ENCODE measurements at regions not wholly inside any gene's neighbourhood (a gene's known extent, or its start where the extent isn't known, plus 50 kb on each side); places are given as distances from the start of the nearest gene placed in this dataset.

- H3K4me2 ChIP-seq (ENCODE audit: insufficient read depth, low read length) = no peak overlapping the region
- DNase-seq = no peak
- H2AFZ ChIP-seq (ENCODE audit: low read depth, low read length) = no peak overlapping the region
- no peak for ATAC-seq (ENCODE audit: insufficient read depth, low read depth)
- no peaks in the 10 kb centered on the region for H4K20me1 ChIP-seq (ENCODE audit: insufficient read depth, low read length)
- no peak overlapping the region for H3K9ac ChIP-seq (ENCODE audit: low read depth, low read length)
- H3K36me3 ChIP-seq (ENCODE audit: insufficient read depth, low read length) = no peaks in the 10 kb centered on the region
- H3K27ac ChIP-seq (ENCODE audit: low read length) = no peak overlapping the region
- no peaks in the 10 kb centered on the region for H3K9me3 ChIP-seq (ENCODE audit: insufficient read depth, low read length, severe bottlenecking)
- H3K79me2 ChIP-seq (ENCODE audit: insufficient read depth, low read length) = no peaks in the 10 kb centered on the region
- TF ChIP-seq EZH2 (IDR thresholded peaks at IDR 0.05; ENCODE audit: borderline replicate concordance, low read depth, low read length, severe bottlenecking) (no peak), CTCF (IDR thresholded peaks at IDR 0.05; ENCODE audit: borderline replicate concordance, extremely low read depth, low read length, poor library complexity, severe bottlenecking) (no peak)
- H3K4me1 ChIP-seq (ENCODE audit: insufficient read depth, low read length) = no peaks in the 10 kb centered on the region
- no peak overlapping the region for H3K4me3 ChIP-seq (ENCODE audit: low read depth in 1 of 2, low read length in 2 of 2)
- no peaks in the 10 kb centered on the region for H3K27me3 ChIP-seq (ENCODE audit: insufficient read depth, low read length, poor library complexity)
Measured at GRCh38 chr7:34342387-34342786, 315.6 kb upstream of the NPSR1 start.

- H3K79me2 ChIP-seq (ENCODE audit: insufficient read depth, low read length) = no peaks in the 10 kb centered on the region
- no peaks in the 10 kb centered on the region for H3K27me3 ChIP-seq (ENCODE audit: insufficient read depth, low read length, poor library complexity)
- ATAC-seq (ENCODE audit: insufficient read depth, low read depth) (no peak), DNase-seq (no peak)
- H3K4me1 ChIP-seq (ENCODE audit: insufficient read depth, low read length) = no peaks in the 10 kb centered on the region
- H3K9me3 ChIP-seq (ENCODE audit: insufficient read depth, low read length, severe bottlenecking) = no peaks in the 10 kb centered on the region
- no peak overlapping the region for H3K9ac ChIP-seq (ENCODE audit: low read depth, low read length)
- no peak overlapping the region for H3K4me2 ChIP-seq (ENCODE audit: insufficient read depth, low read length)
- no peaks in the 10 kb centered on the region for H4K20me1 ChIP-seq (ENCODE audit: insufficient read depth, low read length)
- TF ChIP-seq EZH2 (IDR thresholded peaks at IDR 0.05; ENCODE audit: borderline replicate concordance, low read depth, low read length, severe bottlenecking) (no peak), CTCF (IDR thresholded peaks at IDR 0.05; ENCODE audit: borderline replicate concordance, extremely low read depth, low read length, poor library complexity, severe bottlenecking) (no peak)
- H3K4me3 ChIP-seq (ENCODE audit: low read depth in 1 of 2, low read length in 2 of 2) = no peak overlapping the region
- H3K27ac ChIP-seq (ENCODE audit: low read length) = no peak overlapping the region
- no peak overlapping the region for H2AFZ ChIP-seq (ENCODE audit: low read depth, low read length)
- no peaks in the 10 kb centered on the region for H3K36me3 ChIP-seq (ENCODE audit: insufficient read depth, low read length)
Measured at GRCh38 chr7:34343667-34344066, 314.4 kb upstream of the NPSR1 start.

- no peaks in the 10 kb centered on the region for H3K79me2 ChIP-seq (ENCODE audit: insufficient read depth, low read length)
- H2AFZ ChIP-seq (ENCODE audit: low read depth, low read length) = no peak overlapping the region
- DNase-seq (no peak), ATAC-seq (ENCODE audit: insufficient read depth, low read depth) (no peak)
- no peak overlapping the region for H3K4me3 ChIP-seq (ENCODE audit: low read depth in 1 of 2, low read length in 2 of 2)
- no peaks in the 10 kb centered on the region for H3K9me3 ChIP-seq (ENCODE audit: insufficient read depth, low read length, severe bottlenecking)
- no peaks in the 10 kb centered on the region for H3K36me3 ChIP-seq (ENCODE audit: insufficient read depth, low read length)
- no peak overlapping the region for H3K4me2 ChIP-seq (ENCODE audit: insufficient read depth, low read length)
- TF ChIP-seq EZH2 (IDR thresholded peaks at IDR 0.05; ENCODE audit: borderline replicate concordance, low read depth, low read length, severe bottlenecking) = no peak
- no peak for TF ChIP-seq CTCF (IDR thresholded peaks at IDR 0.05; ENCODE audit: borderline replicate concordance, extremely low read depth, low read length, poor library complexity, severe bottlenecking)
- H3K27ac ChIP-seq (ENCODE audit: low read length) = no peak overlapping the region
- H3K4me1 ChIP-seq (ENCODE audit: insufficient read depth, low read length) = no peaks in the 10 kb centered on the region
- H3K27me3 ChIP-seq (ENCODE audit: insufficient read depth, low read length, poor library complexity) = no peaks in the 10 kb centered on the region
- no peak overlapping the region for H3K9ac ChIP-seq (ENCODE audit: low read depth, low read length)
- H4K20me1 ChIP-seq (ENCODE audit: insufficient read depth, low read length) = no peaks in the 10 kb centered on the region
Measured at GRCh38 chr7:34354011-34354410, 304.0 kb upstream of the NPSR1 start.

- no peaks in the 10 kb centered on the region for H3K4me1 ChIP-seq (ENCODE audit: insufficient read depth, low read length)
- TF ChIP-seq CTCF (IDR thresholded peaks at IDR 0.05; ENCODE audit: borderline replicate concordance, extremely low read depth, low read length, poor library complexity, severe bottlenecking) = no peak
- TF ChIP-seq EZH2 (IDR thresholded peaks at IDR 0.05; ENCODE audit: borderline replicate concordance, low read depth, low read length, severe bottlenecking) = no peak
- ATAC-seq (ENCODE audit: insufficient read depth, low read depth) (no peak), DNase-seq (no peak)
- no peak overlapping the region for H3K27ac ChIP-seq (ENCODE audit: low read length)
- no peak overlapping the region for H3K4me3 ChIP-seq (ENCODE audit: low read depth in 1 of 2, low read length in 2 of 2)
- no peaks in the 10 kb centered on the region for H4K20me1 ChIP-seq (ENCODE audit: insufficient read depth, low read length)
- no peak overlapping the region for H3K9ac ChIP-seq (ENCODE audit: low read depth, low read length)
- no peak overlapping the region for H3K4me2 ChIP-seq (ENCODE audit: insufficient read depth, low read length)
- no peaks in the 10 kb centered on the region for H3K27me3 ChIP-seq (ENCODE audit: insufficient read depth, low read length, poor library complexity)
- H3K79me2 ChIP-seq (ENCODE audit: insufficient read depth, low read length) = no peaks in the 10 kb centered on the region
- no peaks in the 10 kb centered on the region for H3K36me3 ChIP-seq (ENCODE audit: insufficient read depth, low read length)
- no peak overlapping the region for H2AFZ ChIP-seq (ENCODE audit: low read depth, low read length)
- no peaks in the 10 kb centered on the region for H3K9me3 ChIP-seq (ENCODE audit: insufficient read depth, low read length, severe bottlenecking)
Measured at GRCh38 chr7:34354899-34355298, 303.1 kb upstream of the NPSR1 start.

Measured in DND-41 (cell line).